ENCODE measurements at regions not wholly inside any gene's neighbourhood (a gene's known extent, or its start where the extent isn't known, plus 50 kb on each side); places are given as distances from the start of the nearest gene placed in this dataset.

- H3K9me3 Mint-ChIP-seq: peaks cover 15% of the 10 kb centered on the region
- DNase-seq (ENCODE audit: low spot score) (no peak), ATAC-seq (no peak)
- no peak overlapping the region for H3K27ac Mint-ChIP-seq
- POLR2A ChIA-PET: no interaction called here
- H3K36me3 Mint-ChIP-seq: peaks cover 12% of the 10 kb centered on the region
- no peak for TF ChIP-seq ZBTB21 (CRISPR knock-in tag; IDR thresholded peaks at IDR 0.05; ENCODE audit: borderline replicate concordance)
- TF ChIP-seq ZNF512 (CRISPR knock-in tag; IDR thresholded peaks at IDR 0.05; ENCODE audit: borderline replicate concordance): no peak
- TF ChIP-seq, protein P1, sequence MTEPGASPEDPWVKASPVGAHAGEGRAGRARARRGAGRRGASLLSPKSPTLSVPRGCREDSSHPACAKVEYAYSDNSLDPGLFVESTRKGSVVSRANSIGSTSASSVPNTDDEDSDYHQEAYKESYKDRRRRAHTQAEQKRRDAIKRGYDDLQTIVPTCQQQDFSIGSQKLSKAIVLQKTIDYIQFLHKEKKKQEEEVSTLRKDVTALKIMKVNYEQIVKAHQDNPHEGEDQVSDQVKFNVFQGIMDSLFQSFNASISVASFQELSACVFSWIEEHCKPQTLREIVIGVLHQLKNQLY (CRISPR knock-in tag; IDR thresholded peaks at IDR 0.05): no peak
- no peak for TF ChIP-seq E2F4 (CRISPR knock-in tag; IDR thresholded peaks at IDR 0.05; ENCODE audit: borderline replicate concordance, low read depth)
- H3K4me1 Mint-ChIP-seq: no peaks in the 10 kb centered on the region
- CTCF ChIA-PET: no interaction called here
- H3K27me3 Mint-ChIP-seq (ENCODE audit: low read depth): no peaks in the 10 kb centered on the region; the same call in 1 of the 2 replicates
- H3K4me3 Mint-ChIP-seq: no peak overlapping the region
Measured at GRCh38 chr3:94739420-94739819, 676.6 kb downstream of the NSUN3 start.

GRCh38 chr3:94758751-94759150 lies 695.9 kb downstream of the NSUN3 start:
- POLR2A ChIA-PET: no interaction called here
- H3K4me3 Mint-ChIP-seq: no peak overlapping the region
- 0 out of 2 replicates have a peak, but pooled peaks cover 2% of the 10 kb centered on the region for H3K9me3 Mint-ChIP-seq
- no peak overlapping the region for H3K27ac Mint-ChIP-seq
- no peak for ATAC-seq
- H3K36me3 Mint-ChIP-seq: no peaks in the 10 kb centered on the region
- H3K4me1 Mint-ChIP-seq: peaks cover 5% of the 10 kb centered on the region
- no peaks in the 10 kb centered on the region; the same call in 1 of the 2 replicates for H3K27me3 Mint-ChIP-seq (ENCODE audit: low read depth)
- no peak for DNase-seq (ENCODE audit: low spot score)
- TF ChIP-seq ETV6 (CRISPR knock-in tag; IDR thresholded peaks at IDR 0.05): no peak
- TF ChIP-seq ELF4 (CRISPR knock-in tag; IDR thresholded peaks at IDR 0.05; ENCODE audit: low read depth): no peak
- CTCF ChIA-PET: no interaction called here

- ATAC-seq: no peak
Measured at GRCh38 chr3:94772402-94772801, 709.5 kb downstream of the NSUN3 start.

More at GRCh38 chr3:94772402-94772801, 709.5 kb downstream of the NSUN3 start:
- no peak for DNase-seq (ENCODE audit: low spot score)
- Mint-ChIP-seq H3K27ac (no peak overlapping the region), H3K4me3 (no peak overlapping the region), H3K4me1 (no peaks in the 10 kb centered on the region), H3K36me3 (no peaks in the 10 kb centered on the region), H3K9me3 (no peaks in the 10 kb centered on the region), H3K27me3 (ENCODE audit: low read depth) (no peaks in the 10 kb centered on the region)
- TF ChIP-seq, protein P2, sequence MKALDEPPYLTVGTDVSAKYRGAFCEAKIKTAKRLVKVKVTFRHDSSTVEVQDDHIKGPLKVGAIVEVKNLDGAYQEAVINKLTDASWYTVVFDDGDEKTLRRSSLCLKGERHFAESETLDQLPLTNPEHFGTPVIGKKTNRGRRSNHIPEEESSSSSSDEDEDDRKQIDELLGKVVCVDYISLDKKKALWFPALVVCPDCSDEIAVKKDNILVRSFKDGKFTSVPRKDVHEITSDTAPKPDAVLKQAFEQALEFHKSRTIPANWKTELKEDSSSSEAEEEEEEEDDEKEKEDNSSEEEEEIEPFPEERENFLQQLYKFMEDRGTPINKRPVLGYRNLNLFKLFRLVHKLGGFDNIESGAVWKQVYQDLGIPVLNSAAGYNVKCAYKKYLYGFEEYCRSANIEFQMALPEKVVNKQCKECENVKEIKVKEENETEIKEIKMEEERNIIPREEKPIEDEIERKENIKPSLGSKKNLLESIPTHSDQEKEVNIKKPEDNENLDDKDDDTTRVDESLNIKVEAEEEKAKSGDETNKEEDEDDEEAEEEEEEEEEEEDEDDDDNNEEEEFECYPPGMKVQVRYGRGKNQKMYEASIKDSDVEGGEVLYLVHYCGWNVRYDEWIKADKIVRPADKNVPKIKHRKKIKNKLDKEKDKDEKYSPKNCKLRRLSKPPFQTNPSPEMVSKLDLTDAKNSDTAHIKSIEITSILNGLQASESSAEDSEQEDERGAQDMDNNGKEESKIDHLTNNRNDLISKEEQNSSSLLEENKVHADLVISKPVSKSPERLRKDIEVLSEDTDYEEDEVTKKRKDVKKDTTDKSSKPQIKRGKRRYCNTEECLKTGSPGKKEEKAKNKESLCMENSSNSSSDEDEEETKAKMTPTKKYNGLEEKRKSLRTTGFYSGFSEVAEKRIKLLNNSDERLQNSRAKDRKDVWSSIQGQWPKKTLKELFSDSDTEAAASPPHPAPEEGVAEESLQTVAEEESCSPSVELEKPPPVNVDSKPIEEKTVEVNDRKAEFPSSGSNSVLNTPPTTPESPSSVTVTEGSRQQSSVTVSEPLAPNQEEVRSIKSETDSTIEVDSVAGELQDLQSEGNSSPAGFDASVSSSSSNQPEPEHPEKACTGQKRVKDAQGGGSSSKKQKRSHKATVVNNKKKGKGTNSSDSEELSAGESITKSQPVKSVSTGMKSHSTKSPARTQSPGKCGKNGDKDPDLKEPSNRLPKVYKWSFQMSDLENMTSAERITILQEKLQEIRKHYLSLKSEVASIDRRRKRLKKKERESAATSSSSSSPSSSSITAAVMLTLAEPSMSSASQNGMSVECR (CRISPR knock-in tag; IDR thresholded peaks at IDR 0.05; ENCODE audit: borderline replicate concordance): no peak
- no peak for TF ChIP-seq ZBTB21 (CRISPR knock-in tag; IDR thresholded peaks at IDR 0.05; ENCODE audit: borderline replicate concordance)
- TF ChIP-seq CBFB (CRISPR knock-in tag; IDR thresholded peaks at IDR 0.05; ENCODE audit: low read depth): no peak
- TF ChIP-seq CDX4 (CRISPR knock-in tag; IDR thresholded peaks at IDR 0.05; ENCODE audit: borderline replicate concordance): no peak
- TF ChIP-seq ZNF219 (CRISPR knock-in tag; IDR thresholded peaks at IDR 0.05; ENCODE audit: borderline replicate concordance): no peak
- TF ChIP-seq ZNF396 (CRISPR knock-in tag; IDR thresholded peaks at IDR 0.05; ENCODE audit: borderline replicate concordance): no peak
- TF ChIP-seq CTCF (IDR thresholded peaks at IDR 0.05): no peak
- TF ChIP-seq, protein P1 (CRISPR knock-in tag; IDR thresholded peaks at IDR 0.05): no peak
- POLR2A ChIA-PET: no interaction called here
- CTCF ChIA-PET: no interaction called here

Measured in WTC11 (cell line).